ENCODE measurements at regions not wholly inside any gene's neighbourhood (a gene's known extent, or its start where the extent isn't known, plus 50 kb on each side); places are given as distances from the start of the nearest gene placed in this dataset.

- DNase-seq (ENCODE audit: low read depth): no peak
Measured at GRCh38 chrX:40167850-40168479, 70.2 kb upstream of the BCOR start.

GRCh38 chrX:40167233-40167849, 69.6 kb upstream of the BCOR start:
- no peak for DNase-seq (ENCODE audit: low read depth)

- no peak for DNase-seq (ENCODE audit: low read depth)
Measured at GRCh38 chrX:40166582-40166981, 68.8 kb upstream of the BCOR start.

- DNase-seq (ENCODE audit: low read depth): no peak
Measured at GRCh38 chrX:40165861-40166260, 68.1 kb upstream of the BCOR start.

- DNase-seq (ENCODE audit: low read depth): no peak
Measured at GRCh38 chrX:40165206-40165605, 67.4 kb upstream of the BCOR start.

- no peak for DNase-seq (ENCODE audit: low read depth)
Measured at GRCh38 chrX:40164751-40165150, 67.0 kb upstream of the BCOR start.

- DNase-seq (ENCODE audit: low read depth): no peak
Measured at GRCh38 chrX:40158036-40158706, 60.4 kb upstream of the BCOR start.

GRCh38 chrX:40157228-40158035, 59.7 kb upstream of the BCOR start:
- DNase-seq (ENCODE audit: low read depth): no peak

- DNase-seq (ENCODE audit: low read depth): no peak
Measured at GRCh38 chrX:40156470-40157227, 58.9 kb upstream of the BCOR start.

GRCh38 chrX:40155589-40156469, 58.1 kb upstream of the BCOR start:
- DNase-seq (ENCODE audit: low read depth): no peak

- DNase-seq (ENCODE audit: low read depth): no peak
Measured at GRCh38 chrX:40154853-40155588, 57.3 kb upstream of the BCOR start.

- no peak for DNase-seq (ENCODE audit: low read depth)
Measured at GRCh38 chrX:40154250-40154852, 56.6 kb upstream of the BCOR start.

GRCh38 chrX:40153345-40154249, 55.8 kb upstream of the BCOR start:
- no peak for DNase-seq (ENCODE audit: low read depth)

- DNase-seq (ENCODE audit: low read depth): no peak
Measured at GRCh38 chrX:40152741-40153344, 55.1 kb upstream of the BCOR start.

GRCh38 chrX:40152173-40152711, 54.5 kb upstream of the BCOR start:
- DNase-seq (ENCODE audit: low read depth): peak; percentile 42

- no peak for DNase-seq (ENCODE audit: low read depth)
Measured at GRCh38 chrX:40151211-40152172, 53.7 kb upstream of the BCOR start.

- no peak for DNase-seq (ENCODE audit: low read depth)
Measured at GRCh38 chrX:40150503-40150902, 52.7 kb upstream of the BCOR start.

Measured in activated T-cell treated with anti-CD3 and anti-CD28 coated beads for 1 hour (primary cell).